ENCODE measurements at regions not wholly inside any gene's neighbourhood (a gene's known extent, or its start where the extent isn't known, plus 50 kb on each side); places are given as distances from the start of the nearest gene placed in this dataset.

GRCh38 chr13:99053636-99054233, 75.9 kb upstream of the DOCK9 start:
- Histone ChIP-seq H3K27me3 (ENCODE audit: low read depth, low read length) (no peaks in the 10 kb centered on the region), H4K20me1 (ENCODE audit: insufficient read depth, low read length) (0 out of 2 replicates have a peak, but pooled peaks cover 3% of the 10 kb centered on the region), H3K79me2 (ENCODE audit: low read length) (no peaks in the 10 kb centered on the region), H3K27ac (ENCODE audit: low read length) (no peak overlapping the region), H2AFZ (ENCODE audit: low read depth, low read length) (no peak overlapping the region), H3K36me3 (replicated peaks; ENCODE audit: low read depth, low read length) (no peaks in the 10 kb centered on the region), H3K9ac (ENCODE audit: low read length) (no peak overlapping the region), H3K9me3 (ENCODE audit: insufficient read depth, low read length) (no peaks in the 10 kb centered on the region), H3K4me3 (ENCODE audit: low read length) (no peak overlapping the region), H3K4me2 (ENCODE audit: low read length) (no peak overlapping the region), H3K4me1 (ENCODE audit: low read length) (peaks cover 6% of the 10 kb centered on the region; the same call in 1 of the 2 replicates)
- TF ChIP-seq EZH2phosphoT487 (IDR thresholded peaks at IDR 0.05; ENCODE audit: low read depth): no peak
- TF ChIP-seq CTCF (IDR thresholded peaks at IDR 0.05; ENCODE audit: low read depth, low read length): no peak

GRCh38 chr13:99055281-99055680, 77.4 kb upstream of the DOCK9 start:
- no peak for TF ChIP-seq CTCF (IDR thresholded peaks at IDR 0.05; ENCODE audit: low read depth, low read length)
- Histone ChIP-seq H3K4me3 (ENCODE audit: low read length) (no peak overlapping the region), H2AFZ (ENCODE audit: low read depth, low read length) (no peak overlapping the region), H3K4me2 (ENCODE audit: low read length) (no peak overlapping the region), H3K4me1 (ENCODE audit: low read length) (peaks cover 6% of the 10 kb centered on the region; the same call in 1 of the 2 replicates), H3K79me2 (ENCODE audit: low read length) (no peaks in the 10 kb centered on the region), H3K27ac (ENCODE audit: low read length) (no peak overlapping the region), H3K9ac (ENCODE audit: low read length) (no peak overlapping the region), H4K20me1 (ENCODE audit: insufficient read depth, low read length) (0 out of 2 replicates have a peak, but pooled peaks cover 3% of the 10 kb centered on the region), H3K9me3 (ENCODE audit: insufficient read depth, low read length) (no peaks in the 10 kb centered on the region), H3K27me3 (ENCODE audit: low read depth, low read length) (no peaks in the 10 kb centered on the region), H3K36me3 (replicated peaks; ENCODE audit: low read depth, low read length) (no peaks in the 10 kb centered on the region)

GRCh38 chr13:99055735-99056134, 77.9 kb upstream of the DOCK9 start:
- peaks cover 6% of the 10 kb centered on the region; the same call in 1 of the 2 replicates for H3K4me1 ChIP-seq (ENCODE audit: low read length)
- TF ChIP-seq CTCF (IDR thresholded peaks at IDR 0.05; ENCODE audit: low read depth, low read length) (no peak), EZH2phosphoT487 (IDR thresholded peaks at IDR 0.05; ENCODE audit: low read depth) (no peak)
- H2AFZ ChIP-seq (ENCODE audit: low read depth, low read length): no peak overlapping the region
- no peaks in the 10 kb centered on the region for H3K27me3 ChIP-seq (ENCODE audit: low read depth, low read length)
- H3K9me3 ChIP-seq (ENCODE audit: insufficient read depth, low read length): no peaks in the 10 kb centered on the region
- H3K4me2 ChIP-seq (ENCODE audit: low read length): no peak overlapping the region
- no peak overlapping the region for H3K9ac ChIP-seq (ENCODE audit: low read length)
- no peaks in the 10 kb centered on the region for H3K79me2 ChIP-seq (ENCODE audit: low read length)
- no peak overlapping the region for H3K27ac ChIP-seq (ENCODE audit: low read length)
- no peaks in the 10 kb centered on the region for H3K36me3 ChIP-seq (replicated peaks; ENCODE audit: low read depth, low read length)
- H4K20me1 ChIP-seq (ENCODE audit: insufficient read depth, low read length): 0 out of 2 replicates have a peak, but pooled peaks cover 3% of the 10 kb centered on the region
- no peak overlapping the region for H3K4me3 ChIP-seq (ENCODE audit: low read length)

GRCh38 chr13:99056381-99057014, 78.6 kb upstream of the DOCK9 start:
- Histone ChIP-seq H4K20me1 (ENCODE audit: insufficient read depth, low read length) (0 out of 2 replicates have a peak, but pooled peaks cover 3% of the 10 kb centered on the region), H3K4me3 (ENCODE audit: low read length) (no peak overlapping the region), H3K4me1 (ENCODE audit: low read length) (no peaks in the 10 kb centered on the region), H3K79me2 (ENCODE audit: low read length) (no peaks in the 10 kb centered on the region), H3K9me3 (ENCODE audit: insufficient read depth, low read length) (no peaks in the 10 kb centered on the region), H3K4me2 (ENCODE audit: low read length) (no peak overlapping the region), H3K9ac (ENCODE audit: low read length) (no peak overlapping the region), H2AFZ (ENCODE audit: low read depth, low read length) (no peak overlapping the region), H3K36me3 (replicated peaks; ENCODE audit: low read depth, low read length) (no peaks in the 10 kb centered on the region), H3K27me3 (ENCODE audit: low read depth, low read length) (no peaks in the 10 kb centered on the region), H3K27ac (ENCODE audit: low read length) (no peak overlapping the region)
- TF ChIP-seq EZH2phosphoT487 (IDR thresholded peaks at IDR 0.05; ENCODE audit: low read depth) (no peak), CTCF (IDR thresholded peaks at IDR 0.05; ENCODE audit: low read depth, low read length) (no peak)

All from OCI-LY3 (cell line).